Stimulated activated CD4-positive, alpha-beta T cell treated with anti-CD3 and anti-CD28 coated beads, Interleukin-1b, Interleukin-23, amount 100 ng/mL, for 24 hours (primary cell): ENCODE measurements at regions not wholly inside any gene's neighbourhood (a gene's known extent, or its start where the extent isn't known, plus 50 kb on each side); places are given as distances from the start of the nearest gene placed in this dataset.
"Not testable (repeated sequence)": the region's sequence is repeated elsewhere in the genome, so short reads cannot be mapped to it uniquely, and the experiment has no call there.

Source experiments
- DNase-seq, 4 experiments: peaks; one replicate each; pipeline ENCODE4 v3.0.0-alpha.2; 2020; ENCODE audit warnings: low read depth in 4 of 4, low spot score in 1 of 4

DNA sequence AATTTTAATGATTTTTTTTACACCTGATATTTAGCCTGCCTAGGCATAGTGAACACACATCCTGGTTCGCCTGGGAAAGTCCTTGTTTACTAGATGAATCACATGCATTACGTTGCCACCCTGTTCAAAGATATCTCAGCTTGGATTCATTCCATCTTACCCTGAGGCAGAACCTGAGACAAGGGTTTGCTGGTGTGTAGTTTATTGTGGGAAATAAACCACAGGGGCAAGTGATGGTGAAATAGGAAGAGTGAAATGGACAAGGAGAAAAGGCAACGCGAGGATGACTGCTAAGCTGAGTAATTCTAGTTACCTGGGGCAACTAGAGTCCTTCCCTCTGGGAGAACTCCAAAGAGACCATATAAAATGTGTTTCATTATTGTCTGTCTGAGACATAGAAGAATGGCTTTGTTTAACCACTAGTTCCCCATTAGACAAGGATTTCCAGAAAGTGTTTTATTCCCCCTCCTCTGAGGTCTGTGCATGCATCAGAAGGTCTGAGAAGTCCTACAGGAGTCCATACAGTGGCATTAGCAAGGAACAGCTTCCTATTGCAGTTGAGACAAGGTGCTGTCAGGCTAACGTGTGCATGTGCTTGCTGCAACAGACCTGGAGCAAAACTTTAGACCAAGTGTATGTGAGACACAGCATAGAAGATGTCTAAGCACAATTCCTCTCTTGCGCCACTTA is 797.3 kb upstream of the FRG1 start:
- DNase-seq, result no peak

DNA sequence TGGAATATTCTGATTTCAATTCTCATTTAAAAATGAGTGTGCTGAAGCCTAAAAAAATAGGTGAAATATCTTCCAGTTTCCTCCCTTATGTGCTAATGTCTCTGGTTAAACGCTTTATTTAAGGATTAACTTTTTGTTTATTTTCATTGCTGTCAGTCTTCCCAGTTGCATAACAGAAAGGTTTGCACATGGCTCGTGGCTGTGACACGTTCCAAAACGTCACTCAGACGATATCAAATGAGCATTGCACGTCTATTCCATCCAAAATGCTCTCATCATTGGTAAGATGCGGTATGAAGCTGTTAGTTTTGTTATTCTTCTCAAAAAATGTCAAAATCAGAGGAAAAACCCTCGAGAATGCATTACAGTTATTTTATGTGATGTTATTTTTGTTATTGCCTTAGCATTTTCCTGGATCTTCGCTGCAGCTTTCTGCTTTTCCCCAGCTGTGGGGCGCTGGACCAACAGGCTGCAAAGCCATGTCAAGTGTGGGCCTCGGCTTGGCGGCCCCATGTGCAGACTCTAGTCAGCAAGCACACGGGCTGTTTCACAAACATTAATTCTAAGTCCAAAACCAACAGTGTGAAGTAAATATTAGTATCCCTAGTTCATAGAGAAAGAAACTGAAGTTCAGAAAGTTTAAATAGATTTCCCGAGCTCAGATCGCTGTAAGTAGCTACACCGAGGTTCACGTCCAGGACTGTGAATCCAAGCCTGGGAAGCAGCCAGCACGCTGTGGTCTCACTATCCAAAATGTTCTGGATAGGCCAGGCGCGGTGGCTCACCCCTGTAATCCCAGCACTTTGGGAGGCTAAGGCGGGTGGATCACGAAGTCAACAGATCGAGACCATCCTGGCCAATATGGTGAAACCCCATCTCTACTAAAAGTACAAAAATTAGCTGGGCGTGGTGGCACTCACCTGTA is 793.4 kb upstream of the FRG1 start:
- DNase-seq, result no peak

DNA sequence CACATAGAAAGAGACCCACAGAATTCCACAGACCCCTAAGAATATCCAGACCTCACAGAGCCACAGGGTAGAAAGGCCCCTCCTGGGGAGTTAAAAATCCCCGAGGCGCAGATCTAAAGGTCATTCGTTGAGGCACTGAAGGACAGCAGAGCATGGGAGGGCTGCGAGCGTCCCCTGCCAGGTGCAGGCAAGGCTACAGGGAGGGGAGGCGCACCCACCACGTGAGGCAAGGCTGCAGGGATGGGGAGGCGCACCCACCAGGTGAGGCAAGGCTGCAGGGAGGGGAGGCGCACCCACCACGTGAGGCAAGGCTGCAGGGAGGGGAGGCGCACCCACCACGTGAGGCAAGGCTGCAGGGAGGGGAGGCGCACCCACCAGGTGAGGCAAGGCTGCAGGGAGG is 785.6 kb upstream of the FRG1 start:
- not testable (repeated sequence) for DNase-seq

DNA sequence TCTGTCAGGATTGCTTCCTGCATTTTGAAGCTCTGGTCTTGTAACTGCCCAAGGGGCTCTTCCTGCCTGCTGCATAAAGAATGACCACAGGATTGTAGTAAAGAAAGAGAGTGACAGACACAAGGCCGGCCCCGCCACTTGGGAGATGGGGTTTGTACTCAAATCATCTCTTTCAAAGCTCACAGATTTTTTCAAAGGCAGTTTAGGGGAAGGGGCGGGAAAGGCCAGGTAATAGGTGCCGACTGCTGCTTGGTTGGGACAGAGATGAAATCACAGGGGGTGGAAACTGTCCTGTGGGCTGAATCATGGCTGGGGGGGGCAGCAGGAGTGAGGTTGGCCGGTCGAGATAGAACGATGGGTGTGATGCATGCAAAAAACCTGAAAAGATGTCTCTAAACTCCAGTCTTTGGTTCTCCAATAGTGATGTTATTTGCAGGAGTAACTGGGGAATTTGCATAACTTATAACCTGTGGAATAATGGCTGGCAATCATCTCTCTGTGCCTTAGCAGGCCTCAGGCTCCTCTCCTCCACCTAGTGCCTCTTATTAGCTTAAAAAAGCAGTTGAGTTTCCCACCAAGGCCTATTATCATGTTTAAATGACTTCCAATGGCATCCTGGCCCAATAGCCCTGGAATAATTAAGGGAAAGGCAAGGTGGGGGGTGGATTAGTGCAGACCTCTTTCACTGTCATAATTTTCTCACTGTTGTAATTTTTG is 778.4 kb upstream of the FRG1 start:
- DNase-seq, result no peak

DNA sequence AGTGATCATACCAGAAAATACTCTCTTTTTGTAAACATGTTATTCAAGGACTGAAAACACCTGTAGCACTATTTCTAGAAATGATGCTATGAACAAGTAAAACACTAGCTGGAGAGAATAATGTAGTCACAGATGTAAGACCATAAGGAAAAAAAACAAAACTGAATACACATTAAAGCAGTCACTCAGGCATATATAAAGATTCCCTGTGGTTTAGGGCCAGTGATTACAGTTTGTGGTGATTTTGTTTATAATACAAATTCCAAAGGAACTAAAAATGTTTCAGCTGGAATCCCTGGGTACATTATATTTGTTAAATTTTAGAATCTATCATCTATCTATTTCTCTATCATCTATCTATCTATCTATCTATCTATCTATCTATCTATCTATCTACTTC is 777.8 kb upstream of the FRG1 start:
- no peak for DNase-seq

DNA sequence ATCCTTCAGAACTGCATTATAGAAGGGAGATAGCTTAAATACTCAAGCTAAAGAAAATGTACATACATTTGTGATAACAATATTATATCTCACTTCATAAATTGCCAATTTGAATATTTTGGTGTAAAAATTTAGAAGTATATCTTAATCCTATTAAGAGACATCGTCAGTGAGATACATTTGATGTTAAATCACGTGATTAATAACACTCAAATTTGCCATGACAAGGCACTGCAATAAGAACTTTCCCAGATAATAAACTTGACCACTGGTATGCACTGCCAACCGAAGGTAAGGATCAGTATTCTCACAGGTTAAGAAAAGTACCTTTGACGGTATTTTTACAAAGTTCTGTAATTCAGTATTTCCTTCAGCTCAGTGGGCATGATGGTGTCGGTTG is 764.7 kb upstream of the FRG1 start:
- no peak for DNase-seq

DNA sequence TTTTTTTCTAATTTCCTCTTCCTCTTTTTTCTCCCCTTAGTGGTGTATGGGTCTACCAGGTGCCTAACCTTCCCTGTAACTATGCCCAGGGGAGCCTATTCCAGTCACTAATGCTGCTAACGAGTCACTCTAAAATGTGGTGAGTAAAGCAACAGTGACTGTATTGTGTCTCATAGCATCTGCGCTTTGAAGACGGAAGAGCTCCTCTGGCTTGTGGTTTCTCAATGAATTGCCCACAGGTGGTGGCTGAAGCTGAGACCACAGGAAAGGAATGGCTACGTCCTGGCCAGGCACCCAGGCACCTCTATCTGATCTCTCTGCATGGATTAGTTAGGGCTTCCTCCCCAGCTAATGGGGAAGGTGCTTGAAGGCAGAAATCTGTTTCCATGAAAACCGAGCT is 763.5 kb upstream of the FRG1 start:
- DNase-seq, result no peak

DNA sequence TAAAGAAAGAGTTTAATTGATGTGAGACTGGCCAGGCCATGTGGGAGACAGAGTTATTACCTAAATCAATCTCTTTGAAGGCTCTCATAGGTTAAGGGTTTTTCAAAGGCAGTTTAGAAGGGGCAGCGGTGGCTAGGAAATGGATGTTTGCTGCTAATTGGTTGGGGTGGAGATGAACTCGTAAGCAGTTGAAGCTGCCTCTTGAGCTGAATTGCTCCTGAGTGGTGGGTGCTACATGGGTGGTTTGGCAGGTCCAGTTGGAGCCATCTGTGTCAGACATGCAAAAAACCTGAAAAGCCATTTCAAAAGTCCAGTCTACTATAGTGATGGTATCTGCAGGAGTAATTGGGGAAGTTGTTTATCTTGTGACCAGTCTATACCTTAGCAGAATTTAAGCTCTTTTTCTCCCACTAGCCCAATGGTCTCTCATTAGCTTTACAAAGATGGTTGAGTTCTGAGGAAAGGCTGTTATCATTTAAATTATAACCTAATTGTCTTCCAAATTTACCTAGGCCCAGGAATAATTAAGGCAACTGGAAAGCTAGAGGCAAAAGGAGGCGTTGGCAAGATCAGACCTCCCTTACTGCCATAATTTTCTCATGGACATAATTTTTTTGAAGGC is 762.4 kb upstream of the FRG1 start:
- no peak for DNase-seq

DNA sequence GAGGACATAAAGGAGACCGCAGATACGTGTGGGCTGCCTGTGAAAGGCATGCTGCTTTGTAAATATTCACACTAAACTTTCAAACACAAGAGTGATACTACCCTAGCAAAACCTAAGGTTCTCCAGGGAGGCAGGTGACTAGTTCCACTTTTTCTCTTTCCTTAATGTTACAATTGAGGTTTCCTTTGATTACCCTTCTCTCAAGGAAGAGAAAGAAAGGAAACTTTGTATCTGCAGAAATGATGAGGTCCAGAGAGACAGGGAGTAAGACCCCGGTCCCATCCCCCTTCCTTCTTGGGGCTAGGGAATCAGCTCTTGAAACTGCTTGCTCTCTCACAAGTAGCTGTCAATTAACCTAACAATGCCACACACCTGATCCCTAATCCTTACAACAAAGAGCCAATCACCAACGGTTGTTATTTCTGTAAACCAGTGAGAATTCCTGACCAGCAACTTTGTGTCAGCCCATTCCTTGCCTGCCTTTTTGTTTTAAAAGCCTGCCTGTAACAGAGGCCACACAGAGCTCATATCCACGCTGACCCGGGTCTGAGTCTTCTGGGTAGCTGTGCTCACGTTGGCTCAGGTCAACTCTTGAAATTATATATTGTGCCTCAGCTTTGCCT is 754.8 kb upstream of the FRG1 start:
- DNase-seq, result no peak

DNA sequence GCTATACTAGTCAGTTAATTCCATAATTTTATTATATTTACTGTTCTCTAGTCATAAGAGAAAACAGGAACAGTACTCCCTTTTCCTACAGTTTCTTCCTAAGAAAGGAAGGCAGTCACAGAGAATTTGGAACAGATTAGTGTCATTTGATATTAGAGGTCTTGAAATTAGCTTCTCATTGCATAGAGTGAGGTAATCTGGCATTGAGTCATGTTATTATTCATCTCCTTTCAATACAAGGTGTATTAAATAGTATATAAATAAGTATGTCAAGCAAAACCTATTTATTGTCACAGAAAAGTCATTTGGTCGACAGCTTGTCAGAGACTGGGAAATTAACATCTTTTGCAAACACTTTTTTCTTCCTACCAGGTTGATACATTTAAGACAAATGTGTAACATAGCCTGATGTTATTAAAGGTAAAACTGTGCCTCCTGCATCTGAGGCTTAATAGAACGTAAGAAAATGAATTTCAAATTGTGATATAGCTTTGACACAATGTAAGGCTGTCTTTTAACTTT is 753.1 kb upstream of the FRG1 start:
- DNase-seq, result no peak

DNA sequence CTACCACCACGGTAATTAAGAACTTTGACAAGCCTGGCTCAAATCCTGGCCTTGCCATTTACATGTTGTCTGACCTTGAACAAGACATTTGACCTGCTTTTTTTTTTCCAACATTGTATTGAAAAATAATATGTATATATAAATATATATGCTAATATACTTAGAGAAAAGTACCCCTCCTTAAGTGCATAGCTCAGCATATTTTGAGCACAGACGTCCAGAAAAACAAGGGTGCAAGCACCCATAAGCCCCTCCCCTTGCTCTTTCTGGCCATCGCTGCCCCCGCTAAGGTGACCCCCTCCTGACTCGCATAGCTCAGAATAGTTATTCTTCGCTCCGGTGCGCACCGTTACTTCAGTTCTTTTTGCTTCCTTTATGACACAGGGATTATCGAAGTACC is 742.0 kb upstream of the FRG1 start:
- no peak for DNase-seq

DNA sequence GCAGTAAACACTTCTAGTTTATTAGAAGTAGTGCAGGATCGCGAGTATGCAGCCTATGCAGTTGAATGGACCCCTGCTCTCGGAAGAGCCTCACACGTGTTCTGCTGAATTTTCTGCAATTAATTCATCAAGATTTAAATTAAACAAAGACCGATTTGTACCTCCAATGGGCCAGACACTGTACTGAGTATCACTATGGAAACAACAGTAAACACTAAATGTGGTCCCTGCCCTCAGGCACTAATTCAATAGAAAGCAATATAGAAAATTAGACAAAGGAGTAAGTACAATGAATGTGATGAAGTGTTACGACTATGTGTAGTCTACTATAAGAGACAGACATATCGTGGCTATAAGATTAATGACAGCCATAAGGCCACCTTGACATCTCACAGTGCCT is 740.3 kb upstream of the FRG1 start:
- DNase-seq, result no peak

DNA sequence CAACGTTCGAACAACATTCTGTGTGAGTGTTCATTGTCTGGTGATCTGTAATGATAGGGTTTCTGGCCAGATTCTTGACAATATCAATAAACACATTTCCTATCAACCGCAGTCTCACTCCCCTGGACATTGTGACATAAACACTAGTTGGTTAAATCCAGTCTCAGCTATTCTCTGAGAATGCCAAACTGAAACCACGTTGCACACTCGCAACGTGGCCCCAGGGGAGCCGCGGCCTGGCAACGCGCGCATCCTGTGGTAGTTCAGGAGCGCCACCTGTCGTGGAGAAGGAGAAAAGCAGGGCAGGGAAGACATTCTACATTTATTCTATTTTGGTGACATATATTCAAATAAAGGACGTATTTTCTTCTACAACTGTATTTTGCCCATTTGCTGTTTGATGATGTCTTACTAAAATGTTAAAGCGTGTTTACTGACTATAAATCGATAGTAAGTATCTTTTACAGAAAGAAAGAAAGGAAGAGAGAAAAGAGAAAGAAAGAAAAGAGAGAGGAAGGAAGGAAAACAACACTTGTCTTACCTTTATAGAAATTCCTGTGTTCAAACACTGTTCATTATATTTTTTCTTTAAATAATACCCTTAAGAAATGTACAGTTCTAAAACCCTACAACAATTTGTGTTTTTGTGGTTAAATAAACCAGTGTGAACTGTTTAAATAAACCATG is 738.3 kb upstream of the FRG1 start:
- DNase-seq, result peak in 1 of 4 experiments; percentile 3

DNA sequence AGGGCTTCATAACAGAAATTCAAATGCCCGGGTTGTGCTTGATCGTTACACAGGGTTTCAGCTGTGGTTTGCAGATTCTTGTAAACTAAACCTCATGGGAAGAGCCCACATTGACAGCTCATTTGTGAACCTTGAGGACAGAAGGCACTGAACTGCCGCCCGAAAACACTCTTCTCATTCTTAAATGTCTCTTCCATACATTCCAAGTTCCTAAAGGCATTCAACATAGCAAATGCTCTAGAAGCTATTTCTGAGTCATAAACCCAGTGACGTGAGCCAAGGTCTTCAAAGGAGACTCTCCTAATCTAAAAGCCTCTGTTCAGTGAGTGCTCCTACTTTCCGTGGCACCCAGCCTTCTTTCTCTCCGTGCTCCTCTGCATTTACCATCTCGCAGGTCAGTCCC is 737.8 kb upstream of the FRG1 start:
- DNase-seq, result no peak

DNA sequence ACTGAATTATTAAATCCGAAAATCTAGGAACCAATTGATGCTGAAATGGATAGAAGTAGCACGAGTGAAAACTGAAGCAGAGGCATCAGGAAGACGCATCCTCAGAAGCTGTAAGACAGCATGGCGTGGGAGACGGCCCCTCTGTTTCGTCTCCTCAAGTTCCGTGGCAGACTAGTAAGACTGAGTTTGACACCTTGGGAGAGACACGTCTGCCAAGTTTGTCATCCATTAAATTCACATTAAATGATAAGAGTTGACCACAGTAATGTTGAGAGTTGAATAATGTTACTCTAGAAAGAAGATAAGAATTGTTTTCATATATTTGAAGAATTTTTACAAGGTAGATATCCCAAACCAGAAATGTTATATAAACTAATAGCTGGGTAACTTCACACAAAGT is 736.1 kb upstream of the FRG1 start:
- DNase-seq, result no peak

DNA sequence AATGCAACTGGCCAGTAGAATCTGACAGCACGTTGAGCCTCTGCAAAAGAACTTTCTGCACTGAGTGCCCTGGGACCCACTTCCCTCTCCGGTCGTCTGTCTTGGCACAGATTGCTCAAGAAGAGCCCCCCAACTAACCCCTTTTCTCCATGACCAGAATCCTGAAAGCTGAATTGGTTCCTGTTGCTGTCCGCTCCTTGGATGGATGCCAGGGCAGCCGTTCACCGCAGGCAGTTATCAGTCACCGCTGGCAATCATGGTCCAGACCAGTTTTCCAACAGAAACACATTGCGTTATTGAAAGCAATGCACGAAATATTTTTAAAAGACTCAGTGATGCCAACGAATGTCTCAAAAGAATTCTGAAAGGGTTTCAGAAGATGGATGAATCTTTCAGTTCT is 733.7 kb upstream of the FRG1 start:
- no peak for DNase-seq

DNA sequence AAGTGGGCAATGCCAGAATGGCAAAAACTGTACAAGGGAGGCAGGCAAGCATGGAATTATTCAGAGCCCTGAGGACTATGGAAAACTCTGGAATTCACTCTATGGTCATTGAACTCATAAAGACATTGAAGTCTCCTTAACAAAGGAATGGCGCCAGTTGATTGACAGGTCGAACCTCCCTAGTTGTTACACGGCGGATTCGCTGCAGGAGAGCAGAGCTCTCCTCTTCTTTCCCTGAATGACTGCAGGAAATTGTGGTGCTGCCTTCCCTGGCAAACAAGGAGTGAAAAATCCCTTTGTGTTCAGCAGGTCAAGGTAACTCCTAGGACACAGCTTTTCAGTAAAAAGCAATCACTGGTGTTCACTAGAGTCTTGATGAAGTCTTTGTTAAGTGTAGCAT is 732.8 kb upstream of the FRG1 start:
- no peak for DNase-seq

DNA sequence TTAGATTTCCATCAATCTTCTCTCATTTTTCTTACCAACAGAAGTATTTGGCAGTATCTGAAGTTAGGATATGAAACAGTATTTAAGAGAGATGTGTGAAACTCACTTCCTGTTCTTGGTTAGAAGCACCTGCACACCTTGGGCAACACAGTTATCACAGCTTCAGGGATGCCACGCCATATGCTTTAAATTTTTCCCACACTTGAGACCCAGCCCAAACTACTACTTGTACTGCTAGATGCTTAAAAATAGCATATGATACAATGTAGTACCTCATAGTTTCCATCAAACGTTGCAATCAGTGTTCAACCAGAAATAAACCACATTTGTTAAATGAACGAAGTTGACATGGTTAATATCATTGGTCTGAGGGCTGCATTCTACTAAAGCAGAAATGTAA is 725.1 kb upstream of the FRG1 start:
- no peak for DNase-seq

DNA sequence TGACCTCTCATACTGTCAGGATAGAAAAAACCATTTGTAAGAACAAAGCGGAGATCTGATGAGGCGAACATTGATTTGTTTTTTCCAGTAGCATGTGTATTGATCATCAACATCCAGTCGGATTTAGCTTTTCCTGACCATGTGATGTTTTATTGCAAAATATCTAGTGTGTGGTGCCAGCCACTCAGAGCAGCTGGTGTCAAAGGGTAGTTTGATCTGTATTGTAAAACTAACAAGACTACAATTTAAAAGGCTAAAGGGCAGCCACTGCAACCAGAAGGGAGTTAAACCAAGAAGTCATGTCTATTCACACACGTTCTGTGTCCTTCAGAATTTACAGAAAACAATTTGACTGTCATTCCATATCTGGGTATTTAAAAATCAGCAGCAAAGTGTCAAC is 719.0 kb upstream of the FRG1 start:
- no peak for DNase-seq

DNA sequence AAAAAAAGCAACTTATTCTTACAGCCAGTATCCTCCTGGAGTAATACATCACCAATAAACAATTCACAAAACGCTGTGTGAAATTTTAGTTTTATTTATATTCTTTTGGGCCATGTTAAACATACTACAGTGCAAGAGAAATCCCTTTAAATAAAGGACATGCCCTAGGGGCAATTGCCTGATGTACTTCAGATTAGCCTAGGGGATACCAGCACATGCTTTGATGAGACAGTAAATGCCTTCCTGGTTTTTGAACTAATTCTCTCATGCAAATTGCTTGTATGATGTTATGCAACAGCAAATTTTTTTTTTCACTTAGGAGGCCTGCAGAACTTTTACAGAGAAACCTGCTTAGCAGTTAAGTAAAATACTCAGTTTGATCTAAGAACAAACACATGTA is 711.9 kb upstream of the FRG1 start:
- DNase-seq, result no peak
